ENCODE measurements at regions not wholly inside any gene's neighbourhood (a gene's known extent, or its start where the extent isn't known, plus 50 kb on each side); places are given as distances from the start of the nearest gene placed in this dataset.

DNA sequence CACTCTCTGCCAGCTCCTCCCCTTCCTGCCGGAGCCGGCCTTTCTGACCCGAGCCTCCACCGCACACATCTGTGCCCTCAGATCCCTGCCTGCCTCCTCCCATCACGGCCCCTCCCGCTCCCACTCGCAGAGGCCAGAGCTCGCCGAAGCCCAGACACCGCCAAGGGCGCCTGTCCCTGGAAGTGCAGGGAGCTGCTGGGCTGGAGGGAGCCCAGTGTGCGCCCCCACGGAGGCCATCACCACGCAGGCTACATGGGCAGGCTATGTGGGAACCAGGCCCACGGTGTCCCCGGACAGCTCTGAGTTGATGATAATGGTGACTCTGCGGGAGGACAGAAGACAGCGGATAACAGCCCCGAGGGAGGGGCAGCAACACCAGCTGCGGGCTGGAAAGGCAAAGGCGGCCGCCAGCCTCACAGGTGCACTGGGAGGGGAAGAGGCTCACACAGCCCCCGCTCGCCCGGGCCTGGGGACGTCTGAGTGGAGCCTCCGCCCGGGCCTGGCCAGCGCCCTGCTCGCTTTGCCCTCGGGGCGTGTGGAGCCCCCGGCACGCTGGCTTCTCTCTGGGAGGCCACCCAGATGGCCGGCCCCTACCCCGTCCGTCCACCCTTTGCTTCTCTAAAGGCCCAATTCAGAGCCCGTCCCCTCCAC, 154.9 kb downstream of the DLL1 start:
- TF ChIP-seq, protein P1, sequence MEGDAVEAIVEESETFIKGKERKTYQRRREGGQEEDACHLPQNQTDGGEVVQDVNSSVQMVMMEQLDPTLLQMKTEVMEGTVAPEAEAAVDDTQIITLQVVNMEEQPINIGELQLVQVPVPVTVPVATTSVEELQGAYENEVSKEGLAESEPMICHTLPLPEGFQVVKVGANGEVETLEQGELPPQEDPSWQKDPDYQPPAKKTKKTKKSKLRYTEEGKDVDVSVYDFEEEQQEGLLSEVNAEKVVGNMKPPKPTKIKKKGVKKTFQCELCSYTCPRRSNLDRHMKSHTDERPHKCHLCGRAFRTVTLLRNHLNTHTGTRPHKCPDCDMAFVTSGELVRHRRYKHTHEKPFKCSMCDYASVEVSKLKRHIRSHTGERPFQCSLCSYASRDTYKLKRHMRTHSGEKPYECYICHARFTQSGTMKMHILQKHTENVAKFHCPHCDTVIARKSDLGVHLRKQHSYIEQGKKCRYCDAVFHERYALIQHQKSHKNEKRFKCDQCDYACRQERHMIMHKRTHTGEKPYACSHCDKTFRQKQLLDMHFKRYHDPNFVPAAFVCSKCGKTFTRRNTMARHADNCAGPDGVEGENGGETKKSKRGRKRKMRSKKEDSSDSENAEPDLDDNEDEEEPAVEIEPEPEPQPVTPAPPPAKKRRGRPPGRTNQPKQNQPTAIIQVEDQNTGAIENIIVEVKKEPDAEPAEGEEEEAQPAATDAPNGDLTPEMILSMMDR (IDR thresholded peaks at IDR 0.05; ENCODE audit: extremely low read depth in 1 of 2, insufficient read depth in 1 of 2, low read depth in 1 of 2, low read length in 2 of 2), result no peak
- no peak for TF ChIP-seq FOS (IDR thresholded peaks at IDR 0.05; ENCODE audit: borderline replicate concordance, insufficient read depth, low read length)
- no peak for TF ChIP-seq POLR2A (IDR thresholded peaks at IDR 0.05; ENCODE audit: low read depth, low read length)
- TF ChIP-seq EZH2 (IDR thresholded peaks at IDR 0.05; ENCODE audit: borderline replicate concordance, low read depth, low read length, severe bottlenecking), result no peak
- TF ChIP-seq, protein P2, sequence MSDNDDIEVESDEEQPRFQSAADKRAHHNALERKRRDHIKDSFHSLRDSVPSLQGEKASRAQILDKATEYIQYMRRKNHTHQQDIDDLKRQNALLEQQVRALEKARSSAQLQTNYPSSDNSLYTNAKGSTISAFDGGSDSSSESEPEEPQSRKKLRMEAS (IDR thresholded peaks at IDR 0.05; ENCODE audit: insufficient read depth, insufficient read length), result no peak
- no peak for TF ChIP-seq JUN (IDR thresholded peaks at IDR 0.05; ENCODE audit: borderline replicate concordance, insufficient read depth, insufficient read length, low read depth)
- TF ChIP-seq MYC (IDR thresholded peaks at IDR 0.05; ENCODE audit: low read depth, low read length), result no peak
- TF ChIP-seq POLR2AphosphoS5 (IDR thresholded peaks at IDR 0.05; ENCODE audit: insufficient read depth, low read depth, low read length), result no peak
